NB4 (cell line): ENCODE measurements at regions not wholly inside any gene's neighbourhood (a gene's known extent, or its start where the extent isn't known, plus 50 kb on each side); places are given as distances from the start of the nearest gene placed in this dataset.

Experiments
- CTCF ChIP-seq: IDR thresholded peaks from one replicate; pipeline ENCODE4 v1.5.1; 2012; ENCODE audit warnings: low read depth, low read length
- MAX ChIP-seq: IDR thresholded peaks from 2 replicates; pipeline ENCODE4 v1.6.1; 2011; ENCODE audit warnings: low read depth, low read length
- MYC ChIP-seq: IDR thresholded peaks from 2 replicates; pipeline ENCODE4 v1.6.1; 2011; ENCODE audit warnings: low read depth, low read length
- POLR2A ChIP-seq: IDR thresholded peaks from 2 replicates; pipeline ENCODE4 v1.6.1; 2011; ENCODE audit warnings: mild to moderate bottlenecking; ENCODE audit not compliant: insufficient read length; ENCODE audit errors: extremely low read depth

- TF ChIP-seq CTCF (no peak), POLR2A (no peak), MAX (no peak), MYC (no peak)
Measured at GRCh38 chr12:107159384-107159900, 66.1 kb upstream of the CRY1 start.
